CD14-positive monocyte (primary cell): ENCODE measurements at regions not wholly inside any gene's neighbourhood (a gene's known extent, or its start where the extent isn't known, plus 50 kb on each side); places are given as distances from the start of the nearest gene placed in this dataset.

Source experiments
- DNase-seq, 3 donors: peaks; one replicate each; pipeline ENCODE4 v3.0.0-alpha.2; 2011 to 2022
- H2AFZ ChIP-seq: 2 replicates; pipeline ENCODE4 v1.6.0; 2012; ENCODE audit warnings: mild to moderate bottlenecking, low read depth, low read length, inconsistent platforms; ENCODE audit not compliant: insufficient read depth, poor library complexity, severe bottlenecking
- H3K27ac ChIP-seq, 2 donors: 1 replicate in 1 of 2; 2 replicates in 1 of 2; pipeline ENCODE4 v1.5.1; 2012 to 2013; ENCODE audit warnings: low read length in 2 of 2, control low read depth in 1 of 2, inconsistent platforms in 1 of 2, low read depth in 1 of 2, mild to moderate bottlenecking in 1 of 2
- H3K27me3 ChIP-seq, 2 donors: one replicate each; pipeline versions ENCODE4 v1.6.0 to v1.6.1; 2011 to 2013; ENCODE audit warnings: low read length in 2 of 2; ENCODE audit not compliant: control insufficient read depth in 2 of 2, insufficient read depth in 2 of 2
- H3K36me3 ChIP-seq, 2 donors: replicated peaks in 1 of 2; 1 replicate in 1 of 2; 2 replicates in 1 of 2; pipeline versions ENCODE4 v1.5.1 to v1.6.1; 2012 to 2013; ENCODE audit warnings: low read length in 2 of 2, control low read depth in 1 of 2, inconsistent platforms in 1 of 2, mild to moderate bottlenecking in 1 of 2; ENCODE audit not compliant: insufficient read depth in 2 of 2, control insufficient read depth in 1 of 2
- H3K4me1 ChIP-seq, 2 donors: 1 replicate in 1 of 2; 2 replicates in 1 of 2; pipeline versions ENCODE4 v1.5.1 to v1.6.1; 2012 to 2013; ENCODE audit warnings: low read length in 2 of 2, control low read depth in 1 of 2, inconsistent platforms in 1 of 2, mild to moderate bottlenecking in 1 of 2, moderate library complexity in 1 of 2; ENCODE audit not compliant: insufficient read depth in 2 of 2, control insufficient read depth in 1 of 2
- H3K4me2 ChIP-seq: replicated peaks from 2 replicates; pipeline ENCODE3; 2012; ENCODE audit warnings: low read length, moderate library complexity, mild to moderate bottlenecking; ENCODE audit not compliant: poor library complexity, severe bottlenecking; ENCODE audit errors: extremely low read depth
- H3K4me3 ChIP-seq, 3 experiments: fragments of 200-600 bp in 1 of 3; sonication (generic) in 1 of 3; replicated peaks in 1 of 3; 1 replicate in 2 of 3; 2 replicates in 1 of 3; pipeline ENCODE4 v1.5.1; 2011 to 2013; ENCODE audit warnings: low read length in 3 of 3, mild to moderate bottlenecking in 3 of 3, control low read depth in 2 of 3, low read depth in 2 of 3, inconsistent platforms in 1 of 3, moderate library complexity in 1 of 3
- H3K79me2 ChIP-seq: 2 replicates; pipeline ENCODE4 v1.6.0; 2012; ENCODE audit warnings: mild to moderate bottlenecking, control low read depth, inconsistent platforms, low read length, moderate library complexity; ENCODE audit not compliant: insufficient read depth
- H3K9ac ChIP-seq: 2 replicates; pipeline ENCODE4 v1.6.0; 2017; ENCODE audit warnings: low read length, mild to moderate bottlenecking; ENCODE audit not compliant: insufficient read depth, poor library complexity, severe bottlenecking
- H3K9me3 ChIP-seq, 2 donors: replicated peaks in 1 of 2; 1 replicate in 1 of 2; 2 replicates in 1 of 2; pipeline versions ENCODE4 v1.5.1 to v1.6.1; 2012 to 2013; ENCODE audit warnings: low read length in 2 of 2, control low read depth in 1 of 2; ENCODE audit not compliant: control insufficient read depth in 1 of 2, insufficient read depth in 1 of 2
- H4K20me1 ChIP-seq: 2 replicates; pipeline ENCODE4 v1.6.0; 2012; ENCODE audit warnings: mild to moderate bottlenecking, low read length, control low read depth, moderate library complexity; ENCODE audit not compliant: insufficient read depth
- H3K27ac Mint-ChIP-seq, 7 donors: one replicate each; pipeline ENCODE4 v1.8.0; 2020; ENCODE audit warnings: mild to moderate bottlenecking in 7 of 7, mixed read lengths in 7 of 7, moderate library complexity in 6 of 7, inconsistent platforms in 2 of 7
- H3K27me3 Mint-ChIP-seq, 3 donors: one replicate each; pipeline ENCODE4 v1.8.0; 2021 to 2022; ENCODE audit warnings: low read depth in 3 of 3, mild to moderate bottlenecking in 3 of 3, mixed read lengths in 3 of 3, moderate library complexity in 3 of 3, inconsistent platforms in 1 of 3
- H3K36me3 Mint-ChIP-seq, 2 donors: one replicate each; pipeline ENCODE4 v1.8.0; 2020; ENCODE audit warnings: mixed read lengths in 2 of 2, inconsistent platforms in 1 of 2, mild to moderate bottlenecking in 1 of 2
- H3K4me1 Mint-ChIP-seq: one replicate; pipeline ENCODE4 v1.8.0; 2020; ENCODE audit warnings: mild to moderate bottlenecking, mixed read lengths
- H3K4me3 Mint-ChIP-seq, 2 donors: one replicate each; pipeline ENCODE4 v1.8.0; 2020; ENCODE audit warnings: mild to moderate bottlenecking in 2 of 2, mixed read lengths in 2 of 2, moderate library complexity in 1 of 2
- H3K9me3 Mint-ChIP-seq, 7 donors: one replicate each; pipeline ENCODE4 v1.8.0; 2020 to 2022; ENCODE audit warnings: mixed read lengths in 7 of 7, mild to moderate bottlenecking in 6 of 7, moderate library complexity in 6 of 7, inconsistent platforms in 2 of 7
- WGBS: methylation state at CpG from one replicate; pipeline ENCODE4 v1.1.5; 2013; ENCODE audit warnings: missing lambda C conversion rate; ENCODE audit not compliant: insufficient coverage; 5-methylcytosine and 5-hydroxymethylcytosine counted together
- intact Hi-C, 2 donors: fragments of 100-400 bp; cut with micrococcal nuclease; formaldehyde crosslinking; loops; one replicate each; pipeline versions ENCODE4 v1.15.0 to v1.15.1; 2023
- TF ChIP-seq, protein P1 (sequence below): fragments of 200-600 bp; IDR thresholded peaks from one replicate; pipeline ENCODE4 v1.8.0; 2022; ENCODE audit warnings: antibody characterized with exemption, mild to moderate bottlenecking

GRCh38 chr16:51708861-51709260 is 557.8 kb upstream of the SALL1 start:
- no peaks in the 10 kb centered on the region for H3K36me3 ChIP-seq
- H3K4me1 ChIP-seq: no peaks in the 10 kb centered on the region
- WGBS: 83% methylated on average over 2 of the region's 4 CpGs
- H3K9ac ChIP-seq: no peak overlapping the region
- H3K79me2 ChIP-seq: no peaks in the 10 kb centered on the region
- no peak overlapping the region for H3K4me2 ChIP-seq
- no peak overlapping the region for H3K27ac ChIP-seq
- no peak overlapping the region for H2AFZ ChIP-seq
- Mint-ChIP-seq H3K9me3 (peaks cover 4 to 14% (median 12%) of the 10 kb centered on the region in 7 donors), H3K4me1 (no peaks in the 10 kb centered on the region), H3K27me3 (peaks cover 0 to 3% (median 0%) of the 10 kb centered on the region in 3 donors), H3K27ac (no peak overlapping the region), H3K36me3 (no peaks in the 10 kb centered on the region), H3K4me3 (no peak overlapping the region)
- H3K27me3 ChIP-seq: no peaks in the 10 kb centered on the region
- TF ChIP-seq, protein P1, sequence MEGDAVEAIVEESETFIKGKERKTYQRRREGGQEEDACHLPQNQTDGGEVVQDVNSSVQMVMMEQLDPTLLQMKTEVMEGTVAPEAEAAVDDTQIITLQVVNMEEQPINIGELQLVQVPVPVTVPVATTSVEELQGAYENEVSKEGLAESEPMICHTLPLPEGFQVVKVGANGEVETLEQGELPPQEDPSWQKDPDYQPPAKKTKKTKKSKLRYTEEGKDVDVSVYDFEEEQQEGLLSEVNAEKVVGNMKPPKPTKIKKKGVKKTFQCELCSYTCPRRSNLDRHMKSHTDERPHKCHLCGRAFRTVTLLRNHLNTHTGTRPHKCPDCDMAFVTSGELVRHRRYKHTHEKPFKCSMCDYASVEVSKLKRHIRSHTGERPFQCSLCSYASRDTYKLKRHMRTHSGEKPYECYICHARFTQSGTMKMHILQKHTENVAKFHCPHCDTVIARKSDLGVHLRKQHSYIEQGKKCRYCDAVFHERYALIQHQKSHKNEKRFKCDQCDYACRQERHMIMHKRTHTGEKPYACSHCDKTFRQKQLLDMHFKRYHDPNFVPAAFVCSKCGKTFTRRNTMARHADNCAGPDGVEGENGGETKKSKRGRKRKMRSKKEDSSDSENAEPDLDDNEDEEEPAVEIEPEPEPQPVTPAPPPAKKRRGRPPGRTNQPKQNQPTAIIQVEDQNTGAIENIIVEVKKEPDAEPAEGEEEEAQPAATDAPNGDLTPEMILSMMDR: no peak
- DNase-seq: no peak
- H3K4me3 ChIP-seq: no peak overlapping the region
- intact Hi-C loops: loop anchor here in 1 of 2 donors (5.0 kb wide), 1 partner anchor 48 kb away; no protein-coding TSS in a partner anchor
- H3K9me3 ChIP-seq: peaks cover 6 to 29% of the 10 kb centered on the region in 2 donors
- no peaks in the 10 kb centered on the region for H4K20me1 ChIP-seq

DNA sequence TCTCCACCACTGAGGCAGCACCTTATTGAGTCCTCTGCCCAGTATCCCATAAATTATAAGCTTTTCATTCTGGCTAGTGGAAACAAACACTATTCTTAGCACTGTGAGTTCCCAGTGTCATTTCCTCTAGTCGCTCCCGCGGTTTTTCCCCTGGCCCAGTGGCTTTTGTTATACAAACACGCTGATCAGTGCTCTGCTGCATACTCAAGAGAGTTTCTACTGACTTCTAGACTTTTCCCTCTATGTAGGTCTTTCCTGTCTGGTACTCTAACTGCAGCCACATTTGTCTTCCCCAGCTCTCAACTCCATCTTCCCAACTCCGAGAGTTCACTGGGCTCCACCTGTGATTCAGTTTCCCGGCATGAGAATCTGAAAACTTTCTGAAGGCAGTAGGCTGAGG is 556.6 kb upstream of the SALL1 start:
- Histone ChIP-seq H3K4me1 (no peaks in the 10 kb centered on the region), H3K9ac (no peak overlapping the region), H3K79me2 (no peaks in the 10 kb centered on the region), H3K36me3 (no peaks in the 10 kb centered on the region), H3K4me3 (no peak overlapping the region), H3K9me3 (peaks cover 4 to 29% of the 10 kb centered on the region in 2 donors), H3K27ac (no peak overlapping the region), H3K4me2 (no peak overlapping the region), H3K27me3 (no peaks in the 10 kb centered on the region), H2AFZ (no peak overlapping the region), H4K20me1 (no peaks in the 10 kb centered on the region)
- DNase-seq: no peak
- Mint-ChIP-seq H3K4me1 (no peaks in the 10 kb centered on the region), H3K27me3 (peaks cover 0 to 3% (median 0%) of the 10 kb centered on the region in 3 donors), H3K4me3 (no peak overlapping the region), H3K36me3 (no peaks in the 10 kb centered on the region), H3K27ac (no peak overlapping the region), H3K9me3 (peaks cover 4 to 16% (median 12%) of the 10 kb centered on the region in 7 donors)
- 5% methylated on average over 3 of the region's 6 CpGs for WGBS
- TF ChIP-seq, protein P1: no peak
- intact Hi-C loops: loop anchor here in 1 of 2 donors (5.0 kb wide), 1 partner anchor 50 kb away; no protein-coding TSS in a partner anchor
